Left renal pelvis (tissue), 4 donors: ENCODE measurements at regions not wholly inside any gene's neighbourhood (a gene's known extent, or its start where the extent isn't known, plus 50 kb on each side); places are given as distances from the start of the nearest gene placed in this dataset.
"Not testable (repeated sequence)": the region's sequence is repeated elsewhere in the genome, so short reads cannot be mapped to it uniquely, and the experiment has no call there.

Experiments used
- DNase-seq, 4 donors: peaks; one replicate each; pipeline ENCODE4 v3.0.0-alpha.2; 2013; ENCODE audit warnings: low read depth in 4 of 4, low spot score in 3 of 4

- DNase-seq, result no peak
Observed at GRCh38 chr16:80915079-80915450, 91.6 kb downstream of the CMC2 start.

DNA sequence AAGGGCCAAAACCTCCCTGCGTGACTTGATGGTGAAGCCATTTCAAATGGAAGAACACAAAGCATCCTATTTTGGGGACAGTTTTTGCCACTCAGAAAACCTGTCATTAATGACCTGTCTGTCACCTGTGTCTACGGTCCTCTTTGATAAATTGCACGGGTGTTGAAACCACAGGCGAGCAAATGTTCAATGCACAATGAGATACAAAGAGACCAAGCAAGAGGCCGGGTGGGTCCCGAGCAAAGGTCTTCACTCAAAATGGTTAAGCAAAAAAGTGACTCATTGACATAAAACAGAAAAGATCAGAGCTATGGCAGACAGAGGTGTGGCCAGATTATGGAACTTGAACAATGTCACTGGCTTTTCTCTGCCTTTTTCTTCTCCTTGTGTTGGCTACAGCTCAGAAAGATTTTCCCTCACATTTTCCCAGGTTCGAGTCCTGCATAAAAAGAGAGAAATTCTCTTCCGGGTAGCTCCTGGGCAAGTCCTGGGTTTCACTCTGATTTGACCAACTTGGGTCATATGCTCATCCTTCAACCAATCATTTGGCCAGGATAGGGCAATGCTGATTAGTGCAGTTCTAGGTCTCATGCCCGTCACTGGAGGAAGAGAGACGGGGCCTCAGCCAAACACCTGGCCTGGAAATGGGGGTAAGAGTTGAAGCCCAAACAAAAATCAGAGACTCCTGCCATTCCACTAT lies 92.2 kb downstream of the CMC2 start:
- DNase-seq, result no peak

- no peak for DNase-seq
Observed at GRCh38 chr16:80913397-80913796, 93.3 kb downstream of the CMC2 start.

GRCh38 chr16:80912651-80913050 lies 94.0 kb downstream of the CMC2 start:
- DNase-seq, result no peak

DNA sequence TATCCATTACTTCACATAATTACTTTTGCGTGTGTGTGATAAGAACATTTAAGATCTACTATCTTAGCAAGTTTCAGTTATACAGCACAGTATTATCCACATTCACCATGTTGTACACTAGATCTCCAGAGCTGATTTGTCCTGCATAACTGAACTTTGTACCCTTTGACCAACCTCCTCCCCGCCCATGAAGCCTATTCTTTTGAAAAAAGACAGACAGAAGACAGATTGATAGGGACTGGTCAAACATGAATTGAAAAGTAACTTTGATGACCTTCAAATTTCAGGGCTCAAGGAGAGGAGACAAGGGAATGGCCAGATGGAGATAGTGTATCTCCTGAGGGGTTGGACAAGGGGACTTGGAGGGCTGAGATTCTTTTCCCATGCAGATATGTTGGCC lies 96.3 kb downstream of the CMC2 start:
- DNase-seq, result no peak

DNA sequence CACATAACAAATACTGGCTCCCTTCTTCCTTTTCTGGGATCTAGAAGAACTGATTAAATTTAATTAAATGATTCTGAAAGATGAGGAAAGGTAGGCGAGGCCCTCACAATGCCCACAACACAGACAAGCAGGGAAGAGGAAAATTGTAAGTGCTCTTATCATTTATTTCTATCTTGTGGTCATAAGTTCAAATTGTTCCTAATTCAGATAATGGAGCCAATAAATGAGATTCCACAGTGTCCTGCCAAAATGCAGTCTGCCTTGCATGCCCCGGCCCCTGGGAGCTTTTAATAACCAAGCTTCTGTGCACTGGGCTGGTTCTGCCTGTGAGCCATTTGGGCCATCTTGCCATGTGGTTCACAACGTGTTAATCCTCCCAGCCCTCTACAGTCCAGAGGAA lies 97.0 kb downstream of the CMC2 start:
- no peak for DNase-seq

DNA sequence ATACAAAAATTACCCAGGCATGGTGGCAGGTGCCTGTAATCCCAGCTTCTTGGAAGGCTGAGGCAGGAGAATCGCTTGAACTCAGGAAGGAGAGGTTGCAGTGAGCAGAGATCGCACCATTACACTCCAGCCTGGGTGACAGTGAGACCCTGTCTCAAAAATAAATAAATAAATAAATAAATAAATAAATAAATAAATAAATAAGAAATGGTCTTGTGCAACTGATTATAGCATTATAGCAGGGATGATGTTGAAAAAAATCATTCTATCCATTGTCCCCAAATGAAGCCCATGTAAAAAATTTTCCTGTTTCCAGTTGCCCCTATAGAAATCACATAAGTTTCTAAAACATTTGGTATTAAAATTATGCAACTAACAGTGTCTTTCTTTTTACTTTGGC lies 100.5 kb downstream of the CMC2 start:
- DNase-seq, result not testable (repeated sequence)

- no peak for DNase-seq
Observed at GRCh38 chr16:80903616-80904015, 99.2 kb upstream of the CDYL2 start.

DNA sequence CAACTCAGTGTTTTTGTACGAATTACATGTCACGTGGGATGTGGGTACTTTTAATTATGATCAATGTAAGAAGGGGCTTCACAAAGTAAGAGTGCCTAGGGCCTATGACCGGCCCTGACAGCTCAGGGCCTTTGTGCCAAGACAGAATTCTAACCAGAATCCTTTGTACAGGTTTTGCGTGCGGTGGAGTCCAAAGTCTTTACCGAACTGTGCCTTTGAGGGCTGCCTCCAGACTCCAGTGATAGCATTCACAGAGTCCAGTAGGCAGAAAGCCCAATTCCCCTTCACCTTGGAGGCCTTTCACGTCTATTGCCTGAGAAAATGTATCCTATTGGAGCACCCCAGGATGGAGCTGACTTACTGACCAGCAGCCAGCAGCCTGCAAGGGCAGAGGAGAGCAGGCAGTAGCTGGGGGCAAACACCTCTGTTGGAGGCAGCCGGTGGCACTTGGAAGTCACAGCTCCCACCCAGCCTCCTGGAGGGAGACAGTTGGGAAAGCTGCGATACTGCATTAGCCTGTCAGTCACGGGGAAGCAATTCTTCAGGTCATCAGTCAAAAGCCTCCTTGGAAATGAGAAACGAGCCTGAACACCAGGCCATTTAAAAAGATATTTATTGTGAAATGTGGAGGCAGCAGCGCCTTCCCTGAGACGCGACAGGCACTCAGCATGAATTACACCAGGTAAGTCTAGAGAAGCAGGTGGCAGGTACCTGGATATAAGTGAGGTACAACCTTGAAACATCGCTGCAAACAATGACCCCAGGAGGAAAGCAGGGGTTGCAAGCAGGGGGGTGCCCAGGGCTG lies 98.1 kb upstream of the CDYL2 start:
- DNase-seq, result no peak

DNA sequence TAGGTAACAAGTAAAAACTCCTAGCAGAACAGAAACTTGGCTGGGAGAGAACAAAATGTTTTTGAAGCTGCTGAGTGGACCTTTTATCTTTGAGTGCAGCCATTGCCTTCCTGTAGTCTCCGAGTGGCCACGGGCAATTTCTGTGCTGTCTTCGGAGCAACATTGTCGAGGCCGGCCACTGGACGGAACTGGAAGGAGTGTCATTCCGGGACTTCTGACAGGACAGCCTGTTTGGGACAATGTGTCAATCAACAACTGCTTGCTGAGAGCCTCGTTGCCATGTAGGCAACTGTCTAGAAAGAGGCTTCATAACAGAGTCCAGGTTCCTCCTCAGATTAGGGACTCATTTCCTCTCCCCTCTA lies 96.2 kb upstream of the CDYL2 start:
- no peak for DNase-seq

GRCh38 chr16:80899809-80900592 lies 95.6 kb upstream of the CDYL2 start:
- peak; percentile 6 to 35 (median 34) for DNase-seq

- DNase-seq, result no peak
Observed at GRCh38 chr16:80896776-80897175, 92.4 kb upstream of the CDYL2 start.

DNA sequence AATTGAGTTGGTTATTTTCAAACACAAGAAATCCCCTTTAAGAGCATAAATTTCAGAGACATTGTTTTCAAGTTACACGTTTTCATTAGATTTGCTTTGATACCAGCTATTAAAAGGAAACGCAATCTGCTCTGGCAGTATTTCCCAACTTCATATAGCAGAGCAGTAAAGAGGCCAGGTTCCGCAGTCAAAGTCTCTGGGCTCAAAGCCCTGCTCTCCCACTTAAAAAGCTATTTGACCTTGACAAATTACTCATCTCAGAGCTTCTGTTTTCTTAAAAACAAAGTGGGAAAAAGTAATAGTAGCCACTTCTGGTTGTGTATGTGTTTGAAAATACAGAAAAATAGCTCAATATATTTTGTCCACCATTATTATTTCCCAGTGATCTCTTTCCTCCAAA lies 89.7 kb upstream of the CDYL2 start:
- DNase-seq, result no peak

DNA sequence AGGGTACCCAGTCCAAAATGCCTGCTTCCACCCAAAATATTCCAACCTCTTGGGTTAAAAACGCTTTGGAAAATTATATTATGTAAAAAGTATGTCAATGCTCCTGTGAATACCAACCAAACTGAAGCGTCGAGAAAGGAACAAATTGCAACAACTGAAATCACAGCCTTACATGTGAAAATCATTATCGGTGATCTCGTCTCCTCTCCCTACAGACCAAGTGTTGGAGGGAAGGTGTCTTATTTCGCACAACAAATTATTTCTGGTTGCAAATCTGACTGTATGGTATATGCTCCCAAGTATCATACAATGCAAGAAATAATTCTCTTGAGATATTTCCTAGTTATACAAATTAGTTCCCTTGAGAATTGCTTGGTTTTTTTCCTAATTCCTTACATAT lies 89.3 kb upstream of the CDYL2 start:
- DNase-seq, result no peak

DNA sequence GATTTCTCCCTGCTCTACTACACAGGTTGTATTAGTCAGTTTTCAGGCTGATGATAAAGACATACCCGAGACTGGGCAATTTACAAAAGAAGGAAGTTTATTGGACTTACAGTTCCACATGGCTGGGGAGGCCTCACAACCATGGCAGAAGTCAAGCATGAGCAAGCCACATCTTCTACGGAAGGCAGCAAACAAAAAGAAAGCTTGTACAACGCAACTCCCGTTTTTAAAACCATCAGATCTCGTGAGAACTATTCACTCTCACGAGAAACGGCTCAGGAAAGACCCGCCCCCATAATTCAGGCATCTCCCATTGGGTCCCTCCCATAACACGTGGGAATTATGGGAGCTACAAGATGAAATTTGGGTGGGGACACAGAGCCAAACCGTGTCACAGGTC lies 88.0 kb upstream of the CDYL2 start:
- DNase-seq, result not testable (repeated sequence)

GRCh38 chr16:80889779-80890359 lies 85.5 kb upstream of the CDYL2 start:
- DNase-seq, result no peak

- DNase-seq, result no peak
Observed at GRCh38 chr16:80887062-80887461, 82.7 kb upstream of the CDYL2 start.

GRCh38 chr16:80883816-80884215 lies 79.4 kb upstream of the CDYL2 start:
- DNase-seq, result no peak

DNA sequence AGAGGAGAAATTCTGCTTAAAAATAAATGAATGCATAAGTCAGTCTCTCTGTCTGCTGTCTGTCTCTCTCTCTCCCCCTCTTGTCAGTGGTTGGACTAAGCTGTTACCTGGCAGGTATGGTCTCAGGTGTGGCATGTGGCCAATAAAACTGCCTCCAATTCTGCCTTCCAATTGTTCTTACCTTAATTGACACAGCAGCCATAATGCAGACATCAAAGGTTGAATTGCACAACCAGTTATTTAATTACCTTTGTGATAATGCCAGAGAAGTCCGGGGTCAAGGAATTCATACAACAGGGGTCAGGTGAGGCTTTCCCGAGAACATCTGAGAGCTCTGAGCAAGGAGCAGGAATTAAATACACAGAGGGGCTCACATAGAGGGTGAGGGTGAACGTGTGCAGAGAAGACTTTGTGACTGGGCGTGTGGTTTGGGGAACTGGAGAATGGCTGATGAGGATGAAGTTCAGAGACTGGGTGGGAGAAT lies 78.8 kb upstream of the CDYL2 start:
- DNase-seq, result no peak

GRCh38 chr16:80875616-80876015 lies 71.2 kb upstream of the CDYL2 start:
- DNase-seq, result no peak

DNA sequence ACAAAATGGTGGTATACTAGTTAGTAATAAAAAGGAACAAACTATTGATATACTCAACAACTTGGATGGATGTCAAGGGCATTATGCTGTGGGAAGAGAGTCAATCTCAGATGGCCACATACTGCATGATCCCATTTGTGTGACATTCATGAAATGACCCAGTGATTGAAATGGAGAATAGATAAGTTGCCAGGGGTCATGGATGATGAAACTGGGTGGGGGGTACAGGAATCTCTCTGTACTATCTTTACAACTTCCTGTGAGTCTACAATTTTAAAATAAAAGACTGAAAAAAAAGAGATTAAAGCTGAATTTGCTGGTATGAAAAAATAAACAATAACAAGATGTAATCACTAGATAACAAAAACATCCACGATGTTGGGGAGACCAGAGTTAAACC lies 70.5 kb upstream of the CDYL2 start:
- DNase-seq, result no peak
